Neuronal stem cell (in vitro differentiated cells): ENCODE measurements at regions not wholly inside any gene's neighbourhood (a gene's known extent, or its start where the extent isn't known, plus 50 kb on each side); places are given as distances from the start of the nearest gene placed in this dataset.

ENCODE experiments used
- DNase-seq: peaks from one replicate; pipeline ENCODE4 v3.0.0-alpha.2; 2013; ENCODE audit warnings: low spot score
- H2AFZ ChIP-seq: one replicate; pipeline ENCODE4 v1.6.1; 2013; ENCODE audit warnings: mild to moderate bottlenecking, low read length, inconsistent platforms
- H2AK5ac ChIP-seq: 2 replicates; pipeline ENCODE4 v1.6.1; 2013; ENCODE audit warnings: low read depth, mild to moderate bottlenecking, inconsistent platforms, low read length, moderate library complexity, mixed read lengths
- H2BK120ac ChIP-seq: 2 replicates; pipeline ENCODE4 v1.6.1; 2013; ENCODE audit warnings: low read depth, mild to moderate bottlenecking, inconsistent platforms, low read length, moderate library complexity, mixed read lengths
- H2BK12ac ChIP-seq: one replicate; pipeline ENCODE4 v1.6.1; 2013; ENCODE audit warnings: low read length, inconsistent platforms
- H2BK15ac ChIP-seq: 2 replicates; pipeline ENCODE4 v1.6.1; 2013; ENCODE audit warnings: mild to moderate bottlenecking, low read length, inconsistent platforms, mixed read lengths
- H2BK5ac ChIP-seq: one replicate; pipeline ENCODE4 v1.6.1; 2013; ENCODE audit warnings: inconsistent platforms, mild to moderate bottlenecking, low read length, moderate library complexity
- H3K14ac ChIP-seq: one replicate; pipeline ENCODE4 v1.6.1; 2013; ENCODE audit warnings: low read length, inconsistent platforms
- H3K18ac ChIP-seq: 2 replicates; pipeline ENCODE4 v1.6.1; 2013; ENCODE audit warnings: low read length, inconsistent platforms
- H3K23ac ChIP-seq: 2 replicates; pipeline ENCODE4 v1.6.1; 2013; ENCODE audit warnings: low read depth, mild to moderate bottlenecking, mixed read lengths, low read length, inconsistent platforms; ENCODE audit not compliant: poor library complexity
- H3K27ac ChIP-seq: replicated peaks from 3 replicates; pipeline ENCODE4 v1.5.1; 2013; ENCODE audit warnings: low read length, inconsistent platforms
- H3K27me3 ChIP-seq, 3 experiments: 2 replicates each; pipeline ENCODE4 v1.6.1; 2013; ENCODE audit warnings: low read length in 3 of 3, mild to moderate bottlenecking in 2 of 3, inconsistent platforms in 1 of 3, low read depth in 1 of 3, mixed read lengths in 1 of 3, moderate library complexity in 1 of 3; ENCODE audit not compliant: control insufficient read depth in 3 of 3, insufficient read depth in 3 of 3
- H3K36me3 ChIP-seq, 2 donors: replicated peaks in 1 of 2; 2 replicates each; pipeline ENCODE4 v1.6.1; 2013; ENCODE audit warnings: low read length in 2 of 2; ENCODE audit not compliant: control insufficient read depth in 2 of 2, insufficient read depth in 2 of 2
- H3K4ac ChIP-seq: 2 replicates; pipeline ENCODE4 v1.6.1; 2013; ENCODE audit warnings: inconsistent platforms, mild to moderate bottlenecking, low read length, moderate library complexity
- H3K4me1 ChIP-seq, 2 donors: 1 replicate in 1 of 2; 2 replicates in 1 of 2; pipeline ENCODE4 v1.6.1; 2013; ENCODE audit warnings: low read length in 2 of 2, low read depth in 1 of 2; ENCODE audit not compliant: control insufficient read depth in 2 of 2, insufficient read depth in 1 of 2
- H3K4me2 ChIP-seq: one replicate; pipeline ENCODE4 v1.6.1; 2013; ENCODE audit warnings: mild to moderate bottlenecking, low read length, inconsistent platforms; ENCODE audit not compliant: insufficient read depth, poor library complexity, severe bottlenecking
- H3K4me3 ChIP-seq, 2 donors: 2 replicates each; pipeline ENCODE4 v1.5.1; 2013; ENCODE audit warnings: low read length in 2 of 2, mild to moderate bottlenecking in 2 of 2, inconsistent platforms in 1 of 2, moderate library complexity in 1 of 2
- H3K79me1 ChIP-seq: one replicate; pipeline ENCODE4 v1.6.1; 2013; ENCODE audit warnings: low read depth, mild to moderate bottlenecking, inconsistent platforms, low read length, moderate library complexity
- H3K9ac ChIP-seq: one replicate; pipeline ENCODE4 v1.6.1; 2013; ENCODE audit warnings: mild to moderate bottlenecking, low read depth, low read length, inconsistent platforms; ENCODE audit not compliant: poor library complexity
- H3K9me3 ChIP-seq, 2 donors: replicated peaks in 1 of 2; 2 replicates each; pipeline versions ENCODE3 to v1.6.1; 2013; ENCODE audit warnings: low read length in 2 of 2, mild to moderate bottlenecking in 2 of 2, inconsistent platforms in 1 of 2, low read depth in 1 of 2, mixed read lengths in 1 of 2, moderate library complexity in 1 of 2; ENCODE audit not compliant: control insufficient read depth in 2 of 2, insufficient read depth in 1 of 2
- H4K8ac ChIP-seq: one replicate; pipeline ENCODE4 v1.6.1; 2013; ENCODE audit warnings: low read depth, mild to moderate bottlenecking, inconsistent platforms, low read length, moderate library complexity
- H4K91ac ChIP-seq: one replicate; pipeline ENCODE4 v1.6.1; 2013; ENCODE audit warnings: low read length, low read depth, mild to moderate bottlenecking, inconsistent platforms; ENCODE audit not compliant: poor library complexity
- WGBS, 2 donors: extraction: QIAGEN DNeasy Blood & Tissue Kit; methylation state at CpG; one replicate each; pipeline ENCODE4 v1.1.7; 2013; ENCODE audit warnings: missing lambda C conversion rate in 2 of 2, mixed read lengths in 1 of 2; ENCODE audit not compliant: insufficient read length in 2 of 2, insufficient replicate concordance in 1 of 2; ENCODE audit errors: extremely low coverage in 2 of 2; 5-methylcytosine and 5-hydroxymethylcytosine counted together

- Histone ChIP-seq H3K27ac (no peak overlapping the region), H3K4me2 (no peak overlapping the region), H2BK15ac (no peak overlapping the region), H3K23ac (no peak overlapping the region), H4K91ac (no peak overlapping the region), H3K4me1 (no peaks in the 10 kb centered on the region), H3K4ac (no peak overlapping the region), H3K27me3 (no peaks in the 10 kb centered on the region), H3K36me3 (no peaks in the 10 kb centered on the region), H3K4me3 (no peak overlapping the region), H2BK12ac (no peak overlapping the region), H2AK5ac (no peak overlapping the region), H4K8ac (no peak overlapping the region), H3K18ac (peak overlapping the region; percentile 29), H3K14ac (no peak overlapping the region), H3K79me1 (peaks cover 2% of the 10 kb centered on the region), H2BK5ac (no peak overlapping the region), H2AFZ (no peak overlapping the region), H3K9me3 (no peaks in the 10 kb centered on the region), H2BK120ac (no peak overlapping the region), H3K9ac (peak overlapping the region; percentile 10)
- no peak for DNase-seq
- no CpG with 5 or more reads among the region's 4 CpGs for WGBS, 2 donors
Observed at GRCh38 chr14:86364634-86365033, 834.7 kb downstream of the FLRT2 start.

DNA sequence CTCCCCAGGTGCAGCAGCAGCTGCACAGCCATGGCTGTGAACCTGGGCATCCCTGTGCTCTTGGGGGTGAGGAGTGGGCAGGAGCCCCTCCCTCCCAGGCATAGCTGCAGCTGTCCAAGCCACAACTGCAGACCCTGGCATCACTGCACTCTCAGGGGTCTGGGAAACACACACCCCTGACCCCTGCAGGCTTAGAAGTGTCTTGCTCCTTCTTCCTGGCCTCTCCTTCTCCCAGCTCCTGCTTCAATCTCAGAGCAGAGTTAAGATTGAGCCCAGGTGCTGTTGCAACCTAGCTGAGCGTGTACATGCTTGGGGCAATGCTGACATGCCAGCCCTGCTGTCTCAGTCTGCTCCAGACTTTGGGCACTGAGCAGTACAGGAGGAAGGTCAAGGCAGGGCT, 833.6 kb downstream of the FLRT2 start:
- no peak overlapping the region for H4K8ac ChIP-seq
- no peak overlapping the region for H2AFZ ChIP-seq
- H3K79me1 ChIP-seq, result peaks cover 2% of the 10 kb centered on the region
- H2AK5ac ChIP-seq, result no peak overlapping the region
- no peak overlapping the region for H3K23ac ChIP-seq
- H3K18ac ChIP-seq, result peak overlapping the region; percentile 84
- H2BK120ac ChIP-seq, result no peak overlapping the region
- no peak overlapping the region for H3K4ac ChIP-seq
- no peak overlapping the region for H3K4me3 ChIP-seq
- H2BK15ac ChIP-seq, result peak overlapping the region; percentile 70
- H2BK12ac ChIP-seq, result peak overlapping the region; percentile 46
- H3K36me3 ChIP-seq, result no peaks in the 10 kb centered on the region
- no peak overlapping the region for H3K4me2 ChIP-seq
- H3K9me3 ChIP-seq, result no peaks in the 10 kb centered on the region
- H4K91ac ChIP-seq, result no peak overlapping the region
- no peak overlapping the region for H3K14ac ChIP-seq
- H3K4me1 ChIP-seq, result no peaks in the 10 kb centered on the region
- no peaks in the 10 kb centered on the region for H3K27me3 ChIP-seq
- H3K9ac ChIP-seq, result no peak overlapping the region
- H3K27ac ChIP-seq, result no peak overlapping the region
- DNase-seq, result no peak
- WGBS, 2 donors, result no CpG with 5 or more reads among the region's 1 CpG
- H2BK5ac ChIP-seq, result no peak overlapping the region

DNA sequence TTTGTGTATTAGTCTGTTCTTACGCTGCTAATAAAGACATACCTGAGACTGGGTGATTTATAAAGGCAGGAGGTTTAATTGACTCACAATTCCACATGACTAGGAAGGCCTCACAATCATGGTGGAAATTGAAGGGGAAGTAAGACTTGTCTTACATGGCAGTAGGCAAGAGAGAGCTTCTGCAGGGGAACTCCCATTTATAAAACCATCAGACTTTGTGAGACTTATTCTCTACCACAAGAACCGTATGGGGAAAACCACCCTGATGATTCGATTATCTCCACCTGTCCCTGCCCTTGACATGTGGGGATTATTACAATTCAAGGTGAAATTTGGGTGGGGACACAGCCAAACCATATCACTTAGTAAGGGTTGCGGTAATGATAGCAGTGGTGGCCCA, 833.1 kb downstream of the FLRT2 start:
- H3K79me1 ChIP-seq, result peaks cover 2% of the 10 kb centered on the region
- no peak overlapping the region for H3K4me3 ChIP-seq
- H3K9me3 ChIP-seq, result no peaks in the 10 kb centered on the region
- no peak overlapping the region for H4K91ac ChIP-seq
- H2BK120ac ChIP-seq, result no peak overlapping the region
- H2AFZ ChIP-seq, result no peak overlapping the region
- H3K27ac ChIP-seq, result no peak overlapping the region
- H2BK15ac ChIP-seq, result no peak overlapping the region
- no peak overlapping the region for H2BK5ac ChIP-seq
- H2AK5ac ChIP-seq, result no peak overlapping the region
- H3K27me3 ChIP-seq, result no peaks in the 10 kb centered on the region
- H4K8ac ChIP-seq, result no peak overlapping the region
- no peaks in the 10 kb centered on the region for H3K36me3 ChIP-seq
- DNase-seq, result no peak
- no peak overlapping the region for H3K18ac ChIP-seq
- no CpG with 5 or more reads among the region's 4 CpGs for WGBS, 2 donors
- H3K4ac ChIP-seq, result no peak overlapping the region
- H3K9ac ChIP-seq, result no peak overlapping the region
- H3K14ac ChIP-seq, result no peak overlapping the region
- H3K4me2 ChIP-seq, result no peak overlapping the region
- H2BK12ac ChIP-seq, result no peak overlapping the region
- no peaks in the 10 kb centered on the region for H3K4me1 ChIP-seq
- no peak overlapping the region for H3K23ac ChIP-seq

DNA sequence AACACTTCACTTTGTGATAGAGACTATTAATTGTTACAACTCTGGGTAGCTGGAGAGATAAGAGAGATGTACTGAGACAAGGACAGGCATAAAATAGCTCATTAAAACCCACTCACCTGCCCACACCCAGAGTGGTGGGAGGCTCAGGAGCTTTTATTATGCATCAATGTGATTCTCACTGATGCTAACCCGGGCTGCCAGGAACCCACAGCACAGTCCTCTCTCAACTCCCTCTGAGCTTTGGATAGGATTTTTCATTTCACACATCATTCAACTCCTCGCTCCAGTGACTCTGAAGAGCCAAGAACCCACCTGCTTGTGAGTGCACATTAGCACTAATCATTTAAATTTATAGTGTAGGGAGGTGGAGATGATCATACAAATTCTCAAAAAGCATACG, 827.9 kb downstream of the FLRT2 start:
- Histone ChIP-seq H3K4me3 (no peak overlapping the region), H2BK120ac (no peak overlapping the region), H3K27ac (no peak overlapping the region), H3K4me1 (no peaks in the 10 kb centered on the region), H3K36me3 (no peaks in the 10 kb centered on the region), H2AFZ (no peak overlapping the region), H3K14ac (no peak overlapping the region), H2BK5ac (no peak overlapping the region), H3K18ac (no peak overlapping the region), H2AK5ac (no peak overlapping the region), H3K9me3 (no peaks in the 10 kb centered on the region), H3K23ac (no peak overlapping the region), H3K4me2 (no peak overlapping the region), H3K4ac (no peak overlapping the region), H3K27me3 (no peaks in the 10 kb centered on the region), H2BK15ac (no peak overlapping the region), H2BK12ac (no peak overlapping the region), H3K79me1 (no peaks in the 10 kb centered on the region), H3K9ac (no peak overlapping the region), H4K8ac (no peak overlapping the region), H4K91ac (no peak overlapping the region)
- no peak for DNase-seq
- WGBS, 2 donors, result no CpG with 5 or more reads among the region's 3 CpGs
